ENCODE measurements at regions not wholly inside any gene's neighbourhood (a gene's known extent, or its start where the extent isn't known, plus 50 kb on each side); places are given as distances from the start of the nearest gene placed in this dataset.

DNA sequence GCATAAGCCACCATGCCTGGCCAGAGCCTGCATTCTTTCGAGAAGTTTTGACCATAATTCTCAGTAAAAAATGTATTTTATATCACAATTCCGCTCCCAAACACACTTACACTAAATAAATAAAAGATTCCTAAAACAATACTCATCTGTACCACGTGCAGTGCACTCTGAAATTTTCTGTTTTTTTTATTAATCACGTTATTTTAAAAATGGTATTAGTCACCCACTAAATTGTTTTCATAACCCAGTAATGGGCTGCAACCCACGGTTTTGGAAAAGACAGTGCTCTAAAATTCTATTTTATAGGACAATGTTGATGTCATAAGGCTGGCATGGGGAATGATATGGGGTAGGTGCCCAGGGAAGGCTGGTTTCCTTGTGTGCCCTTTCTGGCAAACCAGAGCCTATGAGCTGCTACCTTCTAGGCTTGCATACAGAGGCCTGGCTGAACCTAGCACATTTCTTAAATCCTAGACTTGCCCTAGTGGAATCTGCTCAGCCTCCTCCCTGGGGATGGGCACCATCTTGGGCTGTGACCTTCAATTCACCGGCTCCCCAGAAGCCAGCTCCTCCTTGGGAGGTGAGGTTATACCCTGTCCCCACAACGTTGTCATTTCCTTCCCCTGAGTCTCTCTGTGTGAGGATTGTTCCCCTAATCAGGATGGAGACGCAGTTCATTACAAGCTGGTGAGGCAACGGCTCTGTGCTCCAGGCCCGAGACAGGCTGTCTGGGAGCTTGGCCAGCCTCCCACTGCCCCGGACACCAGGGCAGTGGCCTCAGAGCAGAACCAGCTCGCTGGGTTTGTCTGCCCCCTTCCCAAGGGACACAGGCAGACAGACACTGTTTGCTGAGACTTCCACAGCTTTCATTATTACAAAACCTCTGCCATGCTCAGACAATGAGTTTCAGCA is 116.5 kb upstream of the NAV2 start:
- no peak for DNase-seq (ENCODE audit: low spot score)

DNA sequence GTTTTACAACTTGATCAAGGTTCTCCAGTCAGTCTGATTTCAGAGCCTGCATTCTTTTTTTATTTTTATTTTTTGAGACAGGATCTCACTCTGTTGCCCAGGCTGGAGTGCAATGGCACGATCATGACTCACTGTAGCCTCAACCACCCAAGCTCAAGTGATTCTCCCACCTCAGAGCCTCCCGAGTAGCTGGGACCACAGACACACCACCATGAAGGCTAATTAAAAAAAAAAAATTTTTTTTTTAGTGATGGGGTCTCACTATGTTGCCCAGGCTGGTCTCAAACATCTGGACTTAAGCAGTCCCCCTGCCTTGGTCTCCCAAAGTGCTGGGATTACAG is 117.2 kb upstream of the NAV2 start:
- no peak for DNase-seq (ENCODE audit: low spot score)

DNA sequence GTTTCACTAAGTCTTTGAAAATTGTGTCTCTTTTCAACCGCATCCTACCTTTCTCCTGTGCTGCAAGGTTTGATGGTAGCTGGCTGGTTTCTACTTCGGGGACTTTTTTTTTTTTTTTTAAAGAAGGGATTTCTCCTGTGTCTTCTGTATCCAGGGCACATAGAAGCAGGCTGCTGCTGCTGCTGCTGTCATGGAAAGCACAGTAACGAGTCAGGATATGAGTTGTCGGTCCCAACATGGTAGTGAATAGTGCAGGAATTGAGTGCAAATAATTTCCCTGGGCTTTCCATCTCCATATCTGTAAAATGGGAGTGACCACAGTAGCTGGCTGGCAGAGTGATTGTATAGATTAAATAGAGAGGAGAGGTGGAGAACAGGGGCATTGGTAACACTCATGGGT is 118.3 kb upstream of the NAV2 start:
- DNase-seq (ENCODE audit: low spot score): no peak

DNA sequence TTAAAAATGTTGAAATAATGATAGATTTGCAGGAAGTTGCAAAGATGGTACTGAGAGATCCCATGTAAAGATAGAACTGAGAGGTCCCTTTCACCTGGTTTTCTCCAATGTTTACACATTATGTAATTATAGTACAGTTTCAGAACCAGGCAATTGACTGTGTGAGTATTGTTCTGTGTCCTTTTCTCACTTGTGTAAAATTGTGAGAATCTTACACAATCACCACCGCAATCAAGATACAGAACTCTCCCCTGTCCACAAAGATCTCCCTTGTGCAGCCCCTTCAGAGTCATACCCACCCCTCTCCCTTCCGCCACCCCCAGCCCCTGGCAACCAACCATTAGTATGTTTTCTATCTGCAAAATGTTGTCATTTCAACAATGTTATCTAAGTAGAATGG is 119.8 kb upstream of the NAV2 start:
- no peak for DNase-seq (ENCODE audit: low spot score)

DNA sequence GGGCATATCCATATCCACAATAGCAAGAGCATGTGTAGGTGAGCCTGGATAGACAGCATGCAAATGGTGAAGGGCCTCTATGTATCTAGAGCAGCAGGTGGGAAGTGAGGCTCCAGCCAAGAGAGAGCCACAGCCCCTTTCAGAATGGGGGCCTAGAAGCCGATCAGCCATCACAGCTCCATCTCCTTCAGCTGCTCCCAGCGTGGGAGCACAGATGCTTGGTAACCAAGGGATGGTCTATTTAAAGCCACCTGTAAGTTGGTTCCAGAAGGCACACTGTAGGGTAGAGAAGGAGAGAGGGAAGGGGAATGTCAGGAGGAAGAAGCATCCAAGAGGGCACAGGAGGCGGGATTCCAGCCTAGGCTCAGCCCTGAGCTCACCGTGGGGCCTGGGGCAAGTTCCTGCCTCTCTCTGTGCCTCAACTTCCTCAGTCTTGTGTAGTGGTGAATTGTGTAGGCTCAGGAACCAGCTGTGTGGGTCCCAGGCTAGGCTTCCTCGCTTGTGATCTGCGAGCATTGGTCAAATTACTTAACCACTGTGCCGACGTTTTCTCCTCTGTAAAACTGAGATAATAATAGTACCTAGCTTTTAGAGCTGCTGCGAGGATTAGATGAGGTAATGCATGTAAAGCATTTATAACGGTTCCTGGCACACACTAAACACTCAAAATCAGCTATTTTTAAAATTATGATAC is 122.9 kb upstream of the NAV2 start:
- no peak for DNase-seq (ENCODE audit: low spot score)

DNA sequence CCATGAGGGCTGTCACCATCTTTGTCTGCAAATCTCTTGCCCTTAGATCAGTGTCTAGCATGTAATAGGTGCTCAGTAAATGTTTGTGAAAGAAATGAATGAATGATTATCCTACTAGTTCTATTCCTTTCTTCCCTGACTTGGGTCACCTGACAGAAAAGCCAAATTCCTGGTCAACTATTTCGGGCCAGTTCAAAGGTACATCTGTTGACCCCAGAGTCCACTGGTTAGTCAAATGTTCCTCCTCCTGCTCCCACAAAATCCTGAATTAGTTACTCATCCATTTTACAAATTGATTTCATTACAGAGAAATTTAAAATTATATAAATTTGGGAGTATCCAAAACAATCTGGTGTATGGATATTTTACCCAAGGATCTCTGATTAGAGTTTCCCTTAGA is 124.7 kb upstream of the NAV2 start:
- DNase-seq (ENCODE audit: low spot score): no peak

DNA sequence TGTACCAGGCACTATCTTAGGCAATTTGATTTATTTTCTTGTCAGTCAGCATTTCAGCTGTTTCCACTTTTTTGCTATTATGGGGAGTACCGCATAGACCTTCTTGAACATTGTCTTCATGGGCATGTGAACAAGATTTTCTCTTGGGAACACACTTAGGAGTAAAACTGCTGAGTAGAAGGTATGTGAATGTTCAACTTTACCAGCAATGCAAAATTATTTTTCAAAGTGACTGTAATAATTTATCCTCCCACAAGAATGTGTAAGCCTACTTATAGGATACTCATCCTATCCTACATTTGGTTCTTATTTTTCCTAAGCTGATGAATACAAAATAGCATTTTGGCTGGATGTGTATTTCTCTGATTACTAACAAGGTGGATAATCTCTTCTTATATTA is 132.0 kb upstream of the NAV2 start:
- no peak for DNase-seq (ENCODE audit: low spot score)

DNA sequence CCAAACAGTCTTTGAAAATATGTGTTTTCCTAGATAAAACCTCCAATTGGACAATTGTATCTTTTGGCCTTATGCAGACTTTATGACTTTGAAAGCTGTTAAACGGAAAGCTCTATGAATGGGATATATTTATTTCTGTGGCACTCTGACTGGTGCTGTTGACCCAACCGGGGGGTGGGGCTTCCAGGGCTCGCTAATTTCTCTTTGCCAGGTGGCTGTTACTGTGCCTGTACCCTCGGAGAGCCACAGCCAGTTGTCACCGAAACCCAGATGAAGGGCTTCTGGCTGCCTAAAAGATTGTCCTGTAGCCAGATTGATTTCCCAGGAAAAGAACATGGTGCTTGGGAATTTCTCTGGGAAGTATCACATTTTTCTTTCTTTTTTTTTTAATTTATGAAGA is 132.7 kb upstream of the NAV2 start:
- no peak for DNase-seq (ENCODE audit: low spot score)

DNA sequence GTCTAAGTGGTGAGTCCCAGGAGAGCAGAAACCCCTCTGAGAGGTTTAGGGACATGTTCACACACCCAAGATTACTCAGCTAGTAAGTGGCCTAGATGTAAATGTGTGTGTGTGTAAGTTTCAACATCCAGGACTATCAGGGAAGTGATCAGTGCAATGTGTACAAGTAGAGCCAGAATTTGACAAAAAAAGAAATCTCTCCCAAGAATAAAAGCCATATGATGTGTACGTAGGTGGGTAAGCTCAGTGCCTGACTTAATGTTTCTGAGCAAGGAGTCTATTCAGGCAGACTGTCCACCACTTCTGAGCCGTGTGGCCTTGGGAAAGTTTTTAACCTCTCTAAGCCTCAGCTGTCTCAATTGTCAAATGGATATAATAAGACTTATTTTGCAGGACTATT is 133.8 kb upstream of the NAV2 start:
- DNase-seq (ENCODE audit: low spot score): no peak

DNA sequence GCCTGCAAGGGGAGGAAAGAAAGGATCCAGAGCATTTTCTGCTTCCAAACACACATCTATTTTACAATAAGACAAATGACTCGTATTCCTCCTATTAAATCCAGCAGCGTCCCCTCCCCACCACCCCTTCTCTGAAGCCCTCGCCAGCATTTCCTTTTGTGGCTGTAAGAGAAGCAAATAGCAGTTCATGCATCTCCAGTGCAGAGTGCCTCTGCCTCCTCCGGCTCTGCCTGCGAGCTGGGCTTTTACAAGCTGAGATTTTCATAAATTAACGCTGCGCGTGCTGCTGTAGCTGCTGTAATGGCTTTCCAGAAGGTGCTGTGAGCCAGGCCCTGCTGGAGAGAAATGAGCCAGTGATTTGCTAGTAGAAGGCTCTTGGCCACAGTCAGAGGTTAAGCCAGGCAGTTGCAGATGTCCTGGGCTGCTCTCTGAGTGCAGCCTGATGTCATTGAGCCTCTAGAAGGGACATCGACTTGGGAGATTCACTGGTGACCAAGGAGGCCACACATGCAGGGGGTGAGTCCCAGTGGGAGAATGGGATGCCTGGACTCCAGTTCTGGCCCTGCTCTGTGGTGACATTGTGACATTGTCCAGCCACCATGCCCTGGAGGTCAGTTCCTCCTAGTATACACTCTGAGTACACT is 134.5 kb upstream of the NAV2 start:
- no peak for DNase-seq (ENCODE audit: low spot score)

DNA sequence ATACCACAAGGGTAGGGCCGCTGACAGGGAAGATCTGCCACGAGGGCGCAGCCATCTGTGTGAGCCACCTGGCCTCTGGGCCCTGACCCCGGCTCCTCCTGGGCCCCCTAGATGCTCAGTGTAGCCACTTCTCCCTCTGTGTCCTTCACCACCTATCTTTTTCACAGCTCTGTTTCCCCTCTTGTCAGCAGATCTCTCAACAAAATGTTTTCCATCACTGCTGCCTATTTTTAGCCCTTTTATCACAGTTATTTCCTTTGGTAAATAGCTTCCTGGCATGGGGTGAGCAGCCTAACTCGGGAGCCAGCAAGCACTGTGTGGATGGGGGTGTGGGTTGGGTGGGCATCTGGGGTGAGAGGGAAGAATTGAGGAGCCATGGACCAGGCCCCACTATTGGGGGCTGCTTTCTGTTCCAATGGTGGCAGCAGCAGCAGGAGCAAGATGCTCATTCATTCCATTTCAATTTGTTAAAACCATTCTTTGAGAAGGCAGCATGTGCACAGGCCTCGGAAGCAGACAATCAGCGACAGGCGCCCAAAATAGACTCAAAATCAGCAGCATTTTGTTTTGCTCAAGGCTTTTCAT is 135.2 kb upstream of the NAV2 start:
- no peak for DNase-seq (ENCODE audit: low spot score)

DNA sequence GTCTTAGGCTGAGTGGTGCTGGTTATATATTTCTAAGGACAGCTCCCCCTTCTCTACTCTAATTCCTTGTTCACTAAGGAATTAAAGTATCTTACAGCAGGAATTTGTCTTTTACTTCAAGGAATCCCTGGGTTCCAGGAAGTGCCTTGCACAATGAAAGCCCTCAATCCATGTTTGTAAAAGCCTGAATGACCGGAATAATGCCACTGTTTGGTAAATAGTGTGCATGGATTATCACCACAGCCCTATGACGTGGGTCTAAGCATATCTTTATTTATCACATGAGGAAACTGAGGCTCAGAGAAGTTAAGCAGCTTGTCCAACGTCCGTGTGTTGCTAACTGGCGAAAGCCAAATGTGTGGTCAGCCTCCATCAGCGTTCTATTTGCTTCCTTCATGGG is 135.7 kb upstream of the NAV2 start:
- DNase-seq (ENCODE audit: low spot score): no peak

DNA sequence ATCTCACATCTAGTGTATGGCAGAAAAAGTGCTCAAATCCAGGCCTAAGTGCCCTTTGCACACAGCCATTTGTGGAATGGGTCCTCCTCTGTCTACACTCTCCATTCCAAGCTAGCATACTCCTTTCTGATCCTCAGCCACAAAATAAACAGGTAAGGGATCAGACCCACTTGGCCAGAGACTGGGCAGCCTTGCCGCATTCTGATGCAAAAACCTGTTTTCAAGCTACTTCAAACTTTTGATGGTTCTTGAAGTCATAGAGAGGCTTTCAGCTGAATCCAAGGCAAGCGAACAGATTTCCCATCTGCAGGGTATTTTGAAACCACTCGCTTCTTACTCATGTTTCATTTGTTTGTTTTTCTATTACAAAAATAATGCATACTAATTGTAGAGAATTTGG is 136.6 kb upstream of the NAV2 start:
- no peak for DNase-seq (ENCODE audit: low spot score)

DNA sequence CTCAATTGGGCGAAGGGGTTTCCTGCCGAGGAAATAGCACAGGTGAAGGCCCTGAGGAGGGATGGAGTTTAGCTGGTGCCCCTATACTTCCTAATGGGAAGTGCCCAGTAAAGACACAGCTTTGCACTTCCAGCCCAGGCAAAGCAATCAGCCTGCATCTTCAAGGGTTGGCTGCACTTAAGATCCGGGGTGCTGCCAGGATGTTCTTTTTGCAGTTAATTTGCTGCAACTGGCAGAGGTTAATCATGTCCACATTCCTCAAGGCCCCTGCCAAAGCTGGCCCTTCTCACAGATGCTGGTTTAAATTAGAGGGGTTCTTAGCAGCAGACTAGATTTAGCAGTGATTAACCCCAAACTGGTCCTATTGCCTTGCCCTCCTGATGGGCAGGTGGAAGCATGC is 137.7 kb upstream of the NAV2 start:
- DNase-seq (ENCODE audit: low spot score): no peak

DNA sequence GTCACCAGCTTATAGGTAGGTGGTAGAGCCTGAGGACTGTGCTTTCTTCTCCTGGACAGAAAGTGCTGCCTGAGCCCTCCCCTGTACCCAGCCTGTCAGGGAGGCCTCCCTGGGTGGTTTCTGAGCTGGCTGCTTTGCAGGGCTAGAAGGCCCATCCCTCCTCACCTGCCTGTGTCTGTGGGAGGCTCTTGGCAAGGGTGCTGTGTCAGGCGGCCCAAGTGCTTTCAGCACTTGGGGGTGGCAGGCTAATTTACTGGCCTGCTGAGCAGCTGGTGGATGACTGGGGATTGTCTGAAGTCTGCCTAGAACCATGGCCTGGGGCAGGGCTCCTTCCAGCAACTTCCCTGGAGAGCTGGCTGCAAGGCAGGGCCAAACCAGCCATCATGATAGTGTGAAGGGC is 139.0 kb upstream of the NAV2 start:
- DNase-seq (ENCODE audit: low spot score): no peak

DNA sequence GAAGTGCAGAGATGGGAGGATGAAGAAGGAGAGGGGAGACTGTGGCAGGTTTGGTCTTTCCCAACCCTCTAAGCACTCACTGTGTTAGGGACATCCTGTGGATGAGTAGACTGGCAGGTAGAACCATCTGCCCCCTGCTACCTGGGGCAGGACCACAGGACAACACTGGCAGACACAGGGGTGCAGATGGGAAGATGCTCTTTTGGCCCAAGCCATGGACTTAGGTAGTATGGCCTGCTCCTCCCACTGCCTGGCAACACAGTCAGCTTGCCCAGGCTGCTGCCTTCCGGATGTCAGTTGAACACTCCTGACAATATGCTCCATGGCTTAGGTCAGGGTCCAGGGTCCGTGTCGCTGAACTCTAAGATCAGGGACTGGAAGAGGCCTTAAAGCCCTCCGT is 140.7 kb upstream of the NAV2 start:
- DNase-seq (ENCODE audit: low spot score): no peak

DNA sequence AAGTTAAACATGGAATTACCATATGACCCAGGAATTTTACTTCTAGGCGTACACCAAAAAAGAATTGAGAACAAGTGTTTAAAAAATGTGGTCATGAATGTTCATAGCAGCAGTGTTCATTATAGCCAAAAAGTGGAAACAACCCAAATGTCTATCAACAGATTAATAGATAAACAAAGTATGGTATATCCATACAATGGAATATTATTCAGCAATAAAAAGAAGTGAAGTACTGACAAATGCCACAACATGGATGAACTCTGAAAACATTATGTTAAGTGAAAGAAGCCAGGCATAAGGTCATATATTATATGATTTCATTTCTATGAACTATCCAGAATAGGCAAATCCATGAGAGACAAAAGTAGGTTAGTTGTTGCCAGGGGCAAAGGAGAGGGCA is 141.7 kb upstream of the NAV2 start:
- no peak for DNase-seq (ENCODE audit: low spot score)

DNA sequence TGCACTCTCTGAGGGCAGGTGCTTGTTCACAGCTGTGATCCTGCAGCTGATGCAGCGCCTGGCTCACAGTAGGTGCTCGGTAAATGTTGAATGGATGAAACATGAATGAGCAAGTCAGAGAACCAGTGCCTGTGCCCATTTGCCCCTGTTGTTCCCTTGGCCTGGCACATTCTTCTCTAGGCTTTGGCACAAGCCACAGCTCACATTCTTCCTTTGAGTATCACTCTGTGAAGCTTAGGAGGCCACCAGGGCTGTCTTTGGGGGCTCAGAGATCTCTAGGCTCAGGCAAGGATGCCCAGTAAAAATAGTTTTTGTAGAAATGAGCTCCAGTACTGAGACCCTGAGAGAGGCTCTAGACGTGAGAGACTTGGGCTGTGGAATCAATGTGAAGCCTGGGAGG is 144.6 kb upstream of the NAV2 start:
- no peak for DNase-seq (ENCODE audit: low spot score)

DNA sequence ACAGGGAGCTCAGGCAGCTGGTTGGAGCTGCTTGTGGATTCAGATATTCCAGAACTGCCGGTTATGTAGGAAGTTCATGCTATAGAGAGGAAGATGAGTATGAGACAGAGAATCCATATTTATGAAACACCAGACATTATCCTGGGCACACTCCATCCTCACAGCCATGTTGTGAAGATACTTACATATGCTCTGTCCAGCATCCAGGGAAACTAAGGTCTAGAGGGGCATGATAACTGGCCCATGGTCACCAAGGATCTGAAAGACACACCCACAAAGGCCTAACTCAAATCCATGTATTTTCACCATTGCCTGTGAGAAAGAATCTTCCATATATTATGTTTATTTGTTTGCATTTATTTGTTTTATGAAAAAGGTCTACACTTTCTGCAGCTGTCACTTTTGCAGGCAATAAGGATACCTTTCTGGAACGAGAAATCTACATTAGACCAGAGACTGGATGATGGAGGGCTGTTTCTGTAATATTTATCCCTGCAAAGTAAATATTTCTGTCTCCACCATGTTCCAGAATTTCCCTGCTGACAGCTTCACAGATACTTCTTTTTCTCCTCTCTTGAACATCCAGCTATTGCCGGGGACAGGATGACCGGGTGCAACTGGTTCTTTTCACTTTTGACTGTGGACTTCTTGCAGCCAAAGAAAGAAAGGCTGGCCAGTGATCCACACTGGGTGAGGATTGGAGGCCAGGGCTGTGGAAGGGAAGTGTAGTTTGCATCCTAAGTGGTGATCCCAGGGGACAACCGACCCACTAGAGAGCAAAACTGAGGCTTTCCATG is 145.9 kb upstream of the NAV2 start:
- DNase-seq (ENCODE audit: low spot score): no peak

DNA sequence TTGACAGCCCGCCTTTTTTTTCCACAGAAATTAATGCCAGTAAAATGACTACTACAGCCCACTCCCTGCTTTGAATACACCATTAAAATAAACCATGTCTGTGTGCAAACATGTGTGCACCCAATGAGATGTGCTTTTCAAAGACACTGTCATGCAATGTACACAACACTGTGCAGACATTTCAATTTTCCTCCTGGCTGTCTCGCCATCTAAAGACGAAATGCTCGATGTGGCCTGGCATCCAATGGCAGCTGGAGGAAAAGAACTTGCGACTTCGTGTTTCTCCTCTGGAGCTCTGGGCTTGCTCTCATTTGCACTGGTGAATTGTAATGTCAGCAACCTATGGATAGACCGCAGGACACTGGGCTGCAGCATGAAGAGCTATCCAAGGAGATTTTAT is 147.0 kb upstream of the NAV2 start:
- DNase-seq (ENCODE audit: low spot score): no peak

DNA sequence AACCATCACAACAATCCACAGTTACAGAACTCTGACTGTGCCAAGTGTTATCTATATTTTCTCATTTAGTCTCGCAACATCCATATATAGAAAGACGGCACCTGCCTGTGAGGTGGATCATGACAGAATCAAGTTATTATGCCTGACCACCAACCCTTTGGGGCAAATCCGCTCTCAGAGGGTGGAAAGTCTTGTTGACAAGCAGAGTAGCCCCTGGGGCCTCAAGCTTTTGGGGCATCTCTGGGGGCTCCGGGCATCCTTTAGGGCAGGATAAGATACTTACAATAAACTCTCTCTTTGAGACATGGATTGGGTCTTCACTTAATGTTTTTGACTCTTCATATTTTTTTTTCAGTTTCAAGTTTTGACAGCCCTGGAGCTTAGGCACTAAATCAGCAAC is 150.5 kb upstream of the NAV2 start:
- DNase-seq (ENCODE audit: low spot score): no peak

DNA sequence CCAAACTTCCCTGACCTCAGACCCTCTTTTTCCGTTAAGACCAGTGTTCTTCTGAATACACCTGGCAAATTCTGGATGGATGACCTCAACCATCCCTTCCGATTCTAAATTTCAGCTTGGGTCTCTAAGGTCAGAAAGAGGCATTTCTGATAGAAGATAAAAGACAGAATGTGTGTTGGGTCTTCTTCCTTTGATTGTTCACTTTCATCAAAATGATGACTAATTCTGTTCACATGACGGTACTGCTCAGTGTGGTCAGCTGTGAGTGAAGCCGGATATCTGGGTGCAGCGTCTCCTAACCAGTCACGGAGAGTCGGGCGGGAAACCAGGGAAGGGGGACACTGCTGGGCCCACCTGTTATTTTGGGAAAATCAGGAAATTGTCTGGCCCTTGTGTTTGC is 151.6 kb upstream of the NAV2 start:
- DNase-seq (ENCODE audit: low spot score): no peak
